HG03175 (cell line): ENCODE measurements at regions not wholly inside any gene's neighbourhood (a gene's known extent, or its start where the extent isn't known, plus 50 kb on each side); places are given as distances from the start of the nearest gene placed in this dataset.

ENCODE experiments used
- ATAC-seq: cut with Tn5 transposase; IDR thresholded peaks from one replicate; pipeline ENCODE4 v1.9.1; 2021; ENCODE audit warnings: mild to moderate bottlenecking, moderate library complexity; ENCODE audit not compliant: unreplicated experiment

- ATAC-seq = no peak
These were observed 160.2 kb upstream of the FGGY start for GRCh38 chr1:59136541-59137275.

GRCh38 chr1:59137276-59137615 is 159.6 kb upstream of the FGGY start:
- ATAC-seq = no peak

- ATAC-seq = no peak
These were observed 158.9 kb upstream of the FGGY start for GRCh38 chr1:59137968-59138367.

GRCh38 chr1:59138402-59138801 is 158.5 kb upstream of the FGGY start:
- ATAC-seq = no peak

- ATAC-seq = no peak
These were observed 157.5 kb upstream of the FGGY start for GRCh38 chr1:59139396-59139795.

- ATAC-seq = no peak
These were observed 155.5 kb upstream of the FGGY start for GRCh38 chr1:59141267-59141863.

GRCh38 chr1:59142311-59143132 is 154.4 kb upstream of the FGGY start:
- ATAC-seq = no peak

- no peak for ATAC-seq
These were observed 153.8 kb upstream of the FGGY start for GRCh38 chr1:59143133-59143487.

GRCh38 chr1:59143811-59144210 is 153.1 kb upstream of the FGGY start:
- no peak for ATAC-seq

- ATAC-seq = no peak
These were observed 151.9 kb upstream of the FGGY start for GRCh38 chr1:59144959-59145358.

- no peak for ATAC-seq
These were observed 150.8 kb upstream of the FGGY start for GRCh38 chr1:59146056-59146455.

- ATAC-seq = peak; percentile 55
These were observed 150.1 kb upstream of the FGGY start for GRCh38 chr1:59146651-59147358.

- ATAC-seq = no peak
These were observed 147.5 kb upstream of the FGGY start for GRCh38 chr1:59149435-59149834.

GRCh38 chr1:59150577-59151386 is 146.1 kb upstream of the FGGY start:
- ATAC-seq = peak; percentile 62

GRCh38 chr1:59151387-59151761 is 145.5 kb upstream of the FGGY start:
- ATAC-seq = no peak

GRCh38 chr1:59151860-59152259 is 145.0 kb upstream of the FGGY start:
- no peak for ATAC-seq

GRCh38 chr1:59152511-59152910 is 144.4 kb upstream of the FGGY start:
- ATAC-seq = no peak

GRCh38 chr1:59154401-59154800 is 142.5 kb upstream of the FGGY start:
- no peak for ATAC-seq

GRCh38 chr1:59155351-59155750 is 141.5 kb upstream of the FGGY start:
- ATAC-seq = no peak

- ATAC-seq = no peak
These were observed 140.8 kb upstream of the FGGY start for GRCh38 chr1:59156051-59156450.
